ENCODE measurements at regions not wholly inside any gene's neighbourhood (a gene's known extent, or its start where the extent isn't known, plus 50 kb on each side); places are given as distances from the start of the nearest gene placed in this dataset.

DNA sequence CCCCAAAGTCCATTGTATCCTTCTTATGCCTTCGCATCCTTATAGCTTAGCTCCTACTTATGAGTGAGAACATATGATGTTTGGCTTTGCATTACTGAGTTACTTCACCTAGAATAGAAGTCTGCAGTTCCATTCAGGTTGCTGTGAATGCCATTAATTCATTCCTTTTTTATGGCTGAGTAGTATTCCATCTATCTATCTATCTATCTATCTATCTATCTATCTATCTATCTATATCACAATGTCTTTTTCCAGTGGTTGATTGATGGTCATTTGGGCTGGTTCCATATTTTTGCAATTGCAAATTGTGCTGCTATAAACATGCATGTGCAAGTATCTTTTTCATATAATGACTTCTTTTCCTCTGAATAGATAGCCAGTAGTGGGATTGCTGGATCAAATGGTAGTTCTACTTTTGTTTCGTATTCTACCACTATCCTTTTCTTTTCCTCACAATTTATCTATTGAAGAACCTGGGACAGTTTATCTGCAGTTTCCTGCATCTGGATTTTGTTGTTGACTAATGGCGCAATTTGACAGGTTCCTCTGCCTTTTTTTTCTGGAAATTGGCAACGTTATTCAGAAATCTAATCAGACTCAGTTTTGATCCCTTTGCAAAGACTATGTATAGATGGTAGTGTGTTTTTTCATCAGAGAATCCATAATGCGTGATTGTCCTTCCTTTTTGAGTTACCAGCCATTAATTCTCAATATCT lies 287.2 kb downstream of the ARL4A start:
- Histone ChIP-seq H3K9me3 (ENCODE audit: control insufficient read depth, insufficient read depth, low read length) (no peaks in the 10 kb centered on the region), H3K27me3 (ENCODE audit: control insufficient read depth, insufficient read depth, low read length) (no peaks in the 10 kb centered on the region), H3K36me3 (ENCODE audit: control insufficient read depth, insufficient read depth, low read length) (no peaks in the 10 kb centered on the region), H3K4me3 (ENCODE audit: low read depth, low read length) (no peak overlapping the region), H3K4me1 (ENCODE audit: control insufficient read depth, insufficient read depth, low read length) (no peaks in the 10 kb centered on the region), H3K27ac (ENCODE audit: low read depth, low read length) (no peak overlapping the region)
- DNase-seq (ENCODE audit: low read depth in 4 of 6, low spot score in 6 of 6): no peak
- 83% methylated on average over 1 of the region's 5 CpGs for whole genome bisulfite sequencing (ENCODE audit: insufficient coverage)

DNA sequence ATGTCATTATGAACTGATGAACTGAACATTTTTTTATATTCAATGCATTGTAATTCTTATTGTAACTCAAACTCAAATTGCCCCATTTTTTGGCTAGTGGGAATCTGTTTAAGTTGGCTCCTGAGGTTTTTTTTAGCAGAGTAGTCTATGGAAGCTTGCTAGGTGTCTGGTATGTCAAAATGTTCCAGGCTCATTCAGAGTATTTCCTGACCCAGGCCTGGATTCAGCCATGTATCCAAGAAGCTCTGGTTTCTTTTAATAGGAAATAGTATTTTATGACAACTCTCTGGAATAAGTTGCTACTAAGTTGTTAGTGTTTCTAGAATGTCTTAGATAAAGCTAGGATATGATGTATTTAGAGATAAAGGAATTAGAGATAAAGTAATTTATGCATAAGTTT lies 288.0 kb downstream of the ARL4A start:
- H3K36me3 ChIP-seq (ENCODE audit: control insufficient read depth, insufficient read depth, low read length): no peaks in the 10 kb centered on the region
- no peak overlapping the region for H3K27ac ChIP-seq (ENCODE audit: low read depth, low read length)
- no peaks in the 10 kb centered on the region for H3K27me3 ChIP-seq (ENCODE audit: control insufficient read depth, insufficient read depth, low read length)
- no peaks in the 10 kb centered on the region for H3K9me3 ChIP-seq (ENCODE audit: control insufficient read depth, insufficient read depth, low read length)
- H3K4me1 ChIP-seq (ENCODE audit: control insufficient read depth, insufficient read depth, low read length): no peaks in the 10 kb centered on the region
- no peak overlapping the region for H3K4me3 ChIP-seq (ENCODE audit: low read depth, low read length)
- no peak for DNase-seq (ENCODE audit: low read depth in 4 of 6, low spot score in 6 of 6)

DNA sequence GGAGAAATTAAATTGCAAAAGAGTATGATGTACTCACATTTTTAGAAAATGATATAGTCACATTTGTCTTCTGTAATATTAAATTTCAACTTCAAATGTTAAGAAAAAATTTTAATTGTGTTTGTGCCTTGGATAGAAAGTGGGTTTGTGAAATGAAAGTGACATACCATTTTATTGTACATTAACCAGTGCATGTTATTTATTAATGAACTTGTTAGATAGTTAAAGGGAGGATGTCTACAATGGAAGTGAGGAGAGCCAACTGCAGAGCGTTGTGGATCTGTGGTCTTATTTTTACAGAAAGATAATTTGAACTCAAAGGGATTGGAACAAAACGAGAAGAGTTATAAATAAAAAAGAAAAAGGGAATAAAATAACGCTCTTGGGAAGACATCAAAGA lies 291.7 kb downstream of the ARL4A start:
- Histone ChIP-seq H3K9me3 (ENCODE audit: control insufficient read depth, insufficient read depth, low read length) (no peaks in the 10 kb centered on the region), H3K27me3 (ENCODE audit: control insufficient read depth, insufficient read depth, low read length) (no peaks in the 10 kb centered on the region), H3K36me3 (ENCODE audit: control insufficient read depth, insufficient read depth, low read length) (no peaks in the 10 kb centered on the region), H3K4me3 (ENCODE audit: low read depth, low read length) (no peak overlapping the region), H3K4me1 (ENCODE audit: control insufficient read depth, insufficient read depth, low read length) (no peaks in the 10 kb centered on the region), H3K27ac (ENCODE audit: low read depth, low read length) (no peak overlapping the region)
- no peak for DNase-seq (ENCODE audit: low read depth in 4 of 6, low spot score in 6 of 6)
- 83% methylated on average over 1 of the region's 3 CpGs for WGBS (ENCODE audit: insufficient coverage)

DNA sequence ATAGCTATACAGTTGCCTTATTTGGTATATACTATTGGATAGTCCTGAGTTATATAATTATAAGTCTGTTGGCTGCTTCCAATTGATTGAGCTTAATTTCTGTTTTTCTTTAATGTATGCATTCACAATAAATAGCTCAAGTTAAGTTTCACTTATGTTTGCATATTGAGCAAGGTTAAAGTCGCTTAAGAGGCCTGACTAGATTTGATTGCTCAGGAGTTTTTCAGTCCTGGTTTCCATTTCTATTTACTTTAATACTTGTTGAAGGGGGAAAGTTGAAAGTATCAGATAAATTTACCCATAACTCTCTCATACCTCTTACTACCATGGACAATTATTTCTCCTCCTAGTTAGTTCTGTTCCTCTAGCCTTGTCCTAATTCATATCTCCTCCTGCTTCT lies 294.7 kb downstream of the ARL4A start:
- no peak for DNase-seq (ENCODE audit: low read depth in 4 of 6, low spot score in 6 of 6)
- no CpG with 5 or more reads among the region's 1 CpG for WGBS (ENCODE audit: insufficient coverage)
- no peaks in the 10 kb centered on the region for H3K27me3 ChIP-seq (ENCODE audit: control insufficient read depth, insufficient read depth, low read length)
- H3K9me3 ChIP-seq (ENCODE audit: control insufficient read depth, insufficient read depth, low read length): no peaks in the 10 kb centered on the region
- H3K4me1 ChIP-seq (ENCODE audit: control insufficient read depth, insufficient read depth, low read length): no peaks in the 10 kb centered on the region
- no peaks in the 10 kb centered on the region for H3K36me3 ChIP-seq (ENCODE audit: control insufficient read depth, insufficient read depth, low read length)
- H3K27ac ChIP-seq (ENCODE audit: low read depth, low read length): no peak overlapping the region
- H3K4me3 ChIP-seq (ENCODE audit: low read depth, low read length): no peak overlapping the region

DNA sequence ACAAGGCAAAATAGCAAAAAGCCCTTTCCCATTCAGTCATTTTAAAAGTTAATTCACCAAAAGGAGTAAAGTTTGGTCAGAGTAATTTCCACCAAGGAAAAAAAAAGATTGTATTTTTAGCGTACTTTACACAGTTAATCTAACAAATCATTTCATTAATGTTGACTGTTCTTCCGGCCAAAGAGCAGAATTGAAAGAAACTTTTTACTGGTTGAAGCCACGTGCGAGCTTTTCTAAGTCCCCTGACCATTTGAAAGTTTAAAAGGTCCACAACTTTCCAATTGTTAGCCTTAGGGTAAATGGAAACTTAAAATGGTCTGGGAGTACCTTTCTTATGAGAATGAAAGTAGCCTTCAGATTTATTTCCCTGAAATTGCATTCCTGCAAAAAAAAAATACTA lies 296.7 kb downstream of the ARL4A start:
- Histone ChIP-seq H3K9me3 (ENCODE audit: control insufficient read depth, insufficient read depth, low read length) (no peaks in the 10 kb centered on the region), H3K4me1 (ENCODE audit: control insufficient read depth, insufficient read depth, low read length) (no peaks in the 10 kb centered on the region), H3K4me3 (ENCODE audit: low read depth, low read length) (no peak overlapping the region), H3K36me3 (ENCODE audit: control insufficient read depth, insufficient read depth, low read length) (no peaks in the 10 kb centered on the region), H3K27me3 (ENCODE audit: control insufficient read depth, insufficient read depth, low read length) (no peaks in the 10 kb centered on the region), H3K27ac (ENCODE audit: low read depth, low read length) (no peak overlapping the region)
- WGBS (ENCODE audit: insufficient coverage): no CpG with 5 or more reads among the region's 4 CpGs
- no peak for DNase-seq (ENCODE audit: low read depth in 4 of 6, low spot score in 6 of 6)

DNA sequence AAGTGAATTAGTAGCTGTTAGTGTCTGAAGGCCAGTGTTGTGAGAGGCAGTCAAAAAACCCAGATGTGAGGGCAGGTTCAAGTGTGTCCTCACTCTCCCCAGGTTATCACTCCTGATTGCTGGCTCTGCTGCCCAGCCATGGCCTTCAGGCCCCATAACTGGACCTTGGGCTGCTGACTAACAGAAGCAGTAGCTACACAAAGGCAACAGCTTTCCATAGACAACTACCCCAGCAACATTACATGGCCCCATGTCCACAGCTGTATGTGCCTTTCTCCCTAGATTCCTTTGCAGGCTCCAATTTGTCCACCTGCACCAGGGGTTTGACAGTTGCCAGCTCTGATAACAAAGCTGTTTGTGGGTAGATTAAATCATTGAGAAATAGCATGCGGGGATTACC lies 297.8 kb downstream of the ARL4A start:
- H3K27ac ChIP-seq (ENCODE audit: low read depth, low read length): no peak overlapping the region
- H3K4me3 ChIP-seq (ENCODE audit: low read depth, low read length): no peak overlapping the region
- H3K4me1 ChIP-seq (ENCODE audit: control insufficient read depth, insufficient read depth, low read length): no peaks in the 10 kb centered on the region
- no peaks in the 10 kb centered on the region for H3K27me3 ChIP-seq (ENCODE audit: control insufficient read depth, insufficient read depth, low read length)
- no peaks in the 10 kb centered on the region for H3K9me3 ChIP-seq (ENCODE audit: control insufficient read depth, insufficient read depth, low read length)
- WGBS (ENCODE audit: insufficient coverage): no CpG with 5 or more reads among the region's 1 CpG
- DNase-seq (ENCODE audit: low read depth in 4 of 6, low spot score in 6 of 6): no peak
- no peaks in the 10 kb centered on the region for H3K36me3 ChIP-seq (ENCODE audit: control insufficient read depth, insufficient read depth, low read length)

DNA sequence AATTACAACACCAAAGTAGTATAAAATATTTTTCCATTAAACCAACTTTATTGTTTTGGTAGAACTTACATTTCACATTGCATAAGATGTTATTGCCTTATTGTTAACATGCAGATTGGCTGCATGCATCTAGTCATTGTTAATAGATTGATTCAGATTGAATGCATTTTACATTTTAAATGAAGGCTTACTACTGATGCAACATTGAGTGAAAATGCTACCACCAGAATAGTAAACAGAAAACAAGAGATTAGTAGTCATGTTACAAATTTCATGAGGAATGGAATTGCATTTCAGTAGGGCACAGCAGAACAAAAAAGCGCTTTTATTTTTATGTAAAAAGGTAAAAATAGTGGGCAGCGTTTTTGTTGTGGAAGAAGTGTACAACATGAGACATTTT lies 298.3 kb downstream of the ARL4A start:
- H3K9me3 ChIP-seq (ENCODE audit: control insufficient read depth, insufficient read depth, low read length): no peaks in the 10 kb centered on the region
- no peak overlapping the region for H3K27ac ChIP-seq (ENCODE audit: low read depth, low read length)
- H3K27me3 ChIP-seq (ENCODE audit: control insufficient read depth, insufficient read depth, low read length): no peaks in the 10 kb centered on the region
- H3K36me3 ChIP-seq (ENCODE audit: control insufficient read depth, insufficient read depth, low read length): no peaks in the 10 kb centered on the region
- H3K4me3 ChIP-seq (ENCODE audit: low read depth, low read length): no peak overlapping the region
- H3K4me1 ChIP-seq (ENCODE audit: control insufficient read depth, insufficient read depth, low read length): no peaks in the 10 kb centered on the region
- no CpG with 5 or more reads among the region's 2 CpGs for whole genome bisulfite sequencing (ENCODE audit: insufficient coverage)
- no peak for DNase-seq (ENCODE audit: low read depth in 4 of 6, low spot score in 6 of 6)

DNA sequence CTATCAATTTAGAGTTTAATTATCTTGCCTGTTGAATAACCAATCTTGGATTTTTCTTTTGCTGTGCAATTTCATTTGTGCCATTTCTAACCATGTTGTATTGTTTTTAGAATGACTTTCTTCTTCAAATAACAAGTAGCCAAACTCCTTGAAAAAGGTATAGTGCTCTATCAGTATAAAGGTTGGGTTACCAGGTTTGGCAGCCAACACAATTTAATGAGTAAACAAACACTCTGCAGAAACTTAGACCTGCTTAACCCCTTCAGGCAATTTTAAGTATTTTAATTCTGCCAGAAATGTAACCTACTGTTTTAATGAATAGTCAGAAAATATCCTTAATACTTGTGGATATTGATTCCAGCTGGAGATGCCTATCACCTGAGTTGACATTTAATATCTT lies 299.8 kb downstream of the ARL4A start:
- no peak for DNase-seq (ENCODE audit: low read depth in 4 of 6, low spot score in 6 of 6)
- H3K27ac ChIP-seq (ENCODE audit: low read depth, low read length): no peak overlapping the region
- no peaks in the 10 kb centered on the region for H3K4me1 ChIP-seq (ENCODE audit: control insufficient read depth, insufficient read depth, low read length)
- no peaks in the 10 kb centered on the region for H3K27me3 ChIP-seq (ENCODE audit: control insufficient read depth, insufficient read depth, low read length)
- H3K9me3 ChIP-seq (ENCODE audit: control insufficient read depth, insufficient read depth, low read length): no peaks in the 10 kb centered on the region
- H3K4me3 ChIP-seq (ENCODE audit: low read depth, low read length): no peak overlapping the region
- no peaks in the 10 kb centered on the region for H3K36me3 ChIP-seq (ENCODE audit: control insufficient read depth, insufficient read depth, low read length)

DNA sequence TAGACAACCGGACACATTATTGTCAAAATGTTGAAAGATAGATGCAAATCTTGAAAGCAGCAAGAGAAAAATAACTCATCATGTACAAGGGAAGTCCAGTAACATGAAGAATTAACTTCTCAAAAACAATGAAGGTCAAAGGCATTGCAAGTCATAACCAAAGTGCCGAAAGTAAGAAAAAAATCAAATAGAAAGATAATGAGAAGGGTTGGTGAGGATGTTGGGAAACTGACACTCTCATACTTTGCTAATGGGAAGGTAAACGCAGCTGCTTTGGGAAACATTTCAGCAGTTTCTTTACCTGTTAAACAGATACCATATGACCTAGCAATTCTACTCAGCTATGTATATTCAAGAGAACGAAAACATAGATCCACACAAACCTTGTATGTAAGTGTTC lies 303.0 kb downstream of the ARL4A start:
- Histone ChIP-seq H3K36me3 (ENCODE audit: control insufficient read depth, insufficient read depth, low read length) (no peaks in the 10 kb centered on the region), H3K27ac (ENCODE audit: low read depth, low read length) (no peak overlapping the region), H3K4me3 (ENCODE audit: low read depth, low read length) (no peak overlapping the region), H3K9me3 (ENCODE audit: control insufficient read depth, insufficient read depth, low read length) (no peaks in the 10 kb centered on the region), H3K27me3 (ENCODE audit: control insufficient read depth, insufficient read depth, low read length) (no peaks in the 10 kb centered on the region), H3K4me1 (ENCODE audit: control insufficient read depth, insufficient read depth, low read length) (no peaks in the 10 kb centered on the region)
- DNase-seq (ENCODE audit: low read depth in 4 of 6, low spot score in 6 of 6): no peak
- no CpG with 5 or more reads among the region's 4 CpGs for WGBS (ENCODE audit: insufficient coverage)

DNA sequence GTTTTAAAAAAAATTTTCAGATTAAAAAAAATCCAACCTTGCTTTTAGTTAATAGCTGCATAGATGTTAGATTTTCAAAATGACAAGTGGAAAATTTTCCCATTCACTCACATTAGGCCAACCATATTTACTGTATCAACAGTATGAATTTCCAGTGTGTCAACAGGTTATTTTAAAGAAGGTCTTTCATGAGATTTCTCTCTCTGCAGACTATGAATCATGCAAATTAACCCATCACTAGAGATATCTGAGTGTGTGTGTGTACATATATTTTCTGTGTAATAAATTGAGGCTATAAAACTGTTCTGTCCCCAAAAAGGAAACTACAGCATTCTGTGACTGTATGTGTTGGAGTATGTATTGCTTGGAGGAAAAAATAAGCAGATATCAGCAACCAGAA lies 305.6 kb downstream of the ARL4A start:
- peak in 1 of 6 donors; percentile 13 for DNase-seq (ENCODE audit: low read depth in 4 of 6, low spot score in 6 of 6)
- no peak overlapping the region for H3K4me3 ChIP-seq (ENCODE audit: low read depth, low read length)

More for the DNA sequence above, 305.6 kb downstream of the ARL4A start:
- Histone ChIP-seq H3K27ac (ENCODE audit: low read depth, low read length) (no peak overlapping the region), H3K27me3 (ENCODE audit: control insufficient read depth, insufficient read depth, low read length) (no peaks in the 10 kb centered on the region), H3K9me3 (ENCODE audit: control insufficient read depth, insufficient read depth, low read length) (peaks cover 2% of the 10 kb centered on the region), H3K36me3 (ENCODE audit: control insufficient read depth, insufficient read depth, low read length) (no peaks in the 10 kb centered on the region), H3K4me1 (ENCODE audit: control insufficient read depth, insufficient read depth, low read length) (no peaks in the 10 kb centered on the region)
